Inflammatory macrophage treated with lipopolysaccharide for 4 hours (primary cell): ENCODE measurements at regions not wholly inside any gene's neighbourhood (a gene's known extent, or its start where the extent isn't known, plus 50 kb on each side); places are given as distances from the start of the nearest gene placed in this dataset.

ENCODE experiments used
- DNase-seq: peaks from one replicate; pipeline ENCODE4 v3.0.0-alpha.2; 2020

- DNase-seq, result no peak
These were observed 290.8 kb upstream of the SLCO3A1 start for GRCh38 chr15:91562698-91563097.

- no peak for DNase-seq
These were observed 288.9 kb upstream of the SLCO3A1 start for GRCh38 chr15:91564631-91565030.

- no peak for DNase-seq
These were observed 287.4 kb upstream of the SLCO3A1 start for GRCh38 chr15:91566141-91566540.

GRCh38 chr15:91568036-91568435 lies 285.5 kb upstream of the SLCO3A1 start:
- DNase-seq, result no peak

GRCh38 chr15:91572110-91572509 lies 281.4 kb upstream of the SLCO3A1 start:
- no peak for DNase-seq

GRCh38 chr15:91576096-91576495 lies 277.4 kb upstream of the SLCO3A1 start:
- DNase-seq, result no peak

- DNase-seq, result no peak
These were observed 275.0 kb upstream of the SLCO3A1 start for GRCh38 chr15:91578511-91578910.

GRCh38 chr15:91584895-91585294 lies 268.6 kb upstream of the SLCO3A1 start:
- no peak for DNase-seq

GRCh38 chr15:91586560-91586959 lies 266.9 kb upstream of the SLCO3A1 start:
- DNase-seq, result no peak

- no peak for DNase-seq
These were observed 264.1 kb upstream of the SLCO3A1 start for GRCh38 chr15:91589360-91589759.

- no peak for DNase-seq
These were observed 260.9 kb upstream of the SLCO3A1 start for GRCh38 chr15:91592567-91592966.

- no peak for DNase-seq
These were observed 260.4 kb upstream of the SLCO3A1 start for GRCh38 chr15:91593067-91593466.

GRCh38 chr15:91593653-91594052 lies 259.9 kb upstream of the SLCO3A1 start:
- no peak for DNase-seq

- no peak for DNase-seq
These were observed 254.2 kb upstream of the SLCO3A1 start for GRCh38 chr15:91599261-91599660.

- no peak for DNase-seq
These were observed 250.0 kb upstream of the SLCO3A1 start for GRCh38 chr15:91603384-91604080.

GRCh38 chr15:91604122-91604521 lies 249.4 kb upstream of the SLCO3A1 start:
- DNase-seq, result no peak

GRCh38 chr15:91605576-91605975 lies 247.9 kb upstream of the SLCO3A1 start:
- DNase-seq, result no peak

GRCh38 chr15:91609231-91609630 lies 244.3 kb upstream of the SLCO3A1 start:
- DNase-seq, result no peak

- DNase-seq, result no peak
These were observed 243.5 kb upstream of the SLCO3A1 start for GRCh38 chr15:91609966-91610365.

GRCh38 chr15:91611561-91612323 lies 241.8 kb upstream of the SLCO3A1 start:
- DNase-seq, result no peak

GRCh38 chr15:91620229-91620628 lies 233.3 kb upstream of the SLCO3A1 start:
- no peak for DNase-seq

- DNase-seq, result no peak
These were observed 231.3 kb upstream of the SLCO3A1 start for GRCh38 chr15:91622235-91622634.

GRCh38 chr15:91622711-91623342 lies 230.7 kb upstream of the SLCO3A1 start:
- no peak for DNase-seq

- no peak for DNase-seq
These were observed 229.0 kb upstream of the SLCO3A1 start for GRCh38 chr15:91624353-91624968.
